ENCODE measurements at regions not wholly inside any gene's neighbourhood (a gene's known extent, or its start where the extent isn't known, plus 50 kb on each side); places are given as distances from the start of the nearest gene placed in this dataset.

DNA sequence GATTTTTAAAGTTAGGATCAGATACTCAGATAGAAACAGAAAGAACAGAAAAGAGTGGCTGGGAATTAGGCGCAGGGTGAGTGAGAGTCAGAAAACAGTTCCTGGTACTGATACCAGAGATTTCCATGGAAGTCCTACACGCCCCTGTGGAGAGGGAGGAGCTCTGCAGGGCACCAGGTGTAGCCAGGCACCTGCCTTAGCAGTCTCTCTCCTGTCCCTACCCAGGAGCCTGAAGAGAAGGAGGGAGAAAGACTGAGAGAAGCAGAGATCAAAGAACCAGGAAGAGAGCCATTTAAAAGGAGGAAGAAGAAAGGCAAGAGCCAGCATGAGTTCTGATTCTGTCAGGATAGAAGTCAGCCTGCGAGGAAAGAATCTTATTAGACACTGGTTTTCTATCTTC lies 65.0 kb downstream of the CBLN1 start:
- H3K4me3 ChIP-seq (ENCODE audit: insufficient read depth, low read depth, low read length) = no peak overlapping the region
- H3K36me3 ChIP-seq (replicated peaks; ENCODE audit: control insufficient read depth, insufficient read depth, low read length) = no peaks in the 10 kb centered on the region
- peaks cover 3% of the 10 kb centered on the region; the same call in 1 of the 2 replicates for H3K27me3 ChIP-seq (ENCODE audit: control insufficient read depth, insufficient read depth, low read length)
- peak; percentile 47 for DNase-seq

DNA sequence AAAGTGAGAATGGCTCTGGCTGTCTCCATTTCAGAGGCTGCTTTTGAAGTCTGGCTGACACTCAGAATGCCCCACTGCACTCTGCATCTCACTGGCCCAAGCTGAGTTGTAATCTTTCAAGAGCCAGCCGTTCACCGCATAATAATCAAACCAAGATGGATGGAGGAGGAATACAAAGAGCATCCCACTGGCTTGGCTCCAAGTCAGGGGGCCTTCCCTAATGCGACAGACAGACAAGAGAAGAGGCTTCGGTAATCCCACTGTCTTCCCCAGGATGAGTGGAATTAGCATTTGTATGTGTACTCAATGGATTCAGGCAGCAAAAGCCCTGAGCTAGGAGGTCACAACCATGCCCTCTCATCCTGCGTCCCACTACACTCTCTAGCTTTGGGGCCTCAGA lies 68.0 kb downstream of the CBLN1 start:
- peak; percentile 74 for DNase-seq
- Histone ChIP-seq H3K4me3 (ENCODE audit: insufficient read depth, low read depth, low read length) (no peak overlapping the region), H3K36me3 (replicated peaks; ENCODE audit: control insufficient read depth, insufficient read depth, low read length) (no peaks in the 10 kb centered on the region), H3K27me3 (ENCODE audit: control insufficient read depth, insufficient read depth, low read length) (peaks cover 3% of the 10 kb centered on the region; the same call in 1 of the 2 replicates)

DNA sequence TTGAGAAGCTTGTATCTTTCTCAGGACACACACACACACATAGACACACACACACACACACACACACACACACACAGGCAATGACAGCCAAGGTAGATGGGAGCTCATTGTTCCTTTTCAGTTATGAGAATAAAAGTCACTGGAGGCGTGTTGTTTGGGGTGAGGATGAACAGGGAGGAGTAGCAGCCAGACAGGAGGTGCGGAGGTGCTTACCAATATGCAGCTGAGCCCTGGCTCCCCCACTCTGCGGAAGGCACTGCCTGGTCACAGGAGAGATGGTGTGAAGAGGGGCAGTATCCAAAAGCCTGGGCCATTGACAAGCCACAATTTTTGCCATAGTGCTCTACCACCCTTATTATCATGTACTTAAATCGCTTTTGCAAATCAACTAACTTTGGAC lies 77.4 kb downstream of the CBLN1 start:
- H3K27me3 ChIP-seq (ENCODE audit: control insufficient read depth, insufficient read depth, low read length) = no peaks in the 10 kb centered on the region
- DNase-seq = no peak
- no peak overlapping the region for H3K4me3 ChIP-seq (ENCODE audit: insufficient read depth, low read depth, low read length)
- no peaks in the 10 kb centered on the region for H3K36me3 ChIP-seq (replicated peaks; ENCODE audit: control insufficient read depth, insufficient read depth, low read length)

DNA sequence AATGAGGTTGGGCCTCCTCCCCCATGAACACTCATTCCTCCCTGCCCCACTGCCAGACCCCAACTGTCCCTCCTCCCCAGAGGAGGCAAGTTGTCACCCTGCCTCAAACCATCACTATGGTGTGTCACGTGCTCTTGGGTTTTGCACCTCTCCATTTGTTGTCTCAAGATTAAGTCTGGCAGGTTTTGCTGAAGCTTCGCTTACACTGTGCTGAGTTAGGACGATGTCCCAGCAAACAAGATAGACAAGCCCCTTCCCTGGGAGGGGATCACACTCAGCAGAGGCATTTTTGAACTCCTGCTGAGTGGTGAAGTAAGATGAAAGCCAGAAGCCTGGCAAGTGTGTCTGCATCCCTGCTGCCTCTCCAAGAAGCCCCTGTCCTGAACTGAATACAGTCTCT lies 78.3 kb downstream of the CBLN1 start:
- no peak for DNase-seq
- no peak overlapping the region for H3K4me3 ChIP-seq (ENCODE audit: insufficient read depth, low read depth, low read length)
- no peaks in the 10 kb centered on the region for H3K27me3 ChIP-seq (ENCODE audit: control insufficient read depth, insufficient read depth, low read length)
- no peaks in the 10 kb centered on the region for H3K36me3 ChIP-seq (replicated peaks; ENCODE audit: control insufficient read depth, insufficient read depth, low read length)

DNA sequence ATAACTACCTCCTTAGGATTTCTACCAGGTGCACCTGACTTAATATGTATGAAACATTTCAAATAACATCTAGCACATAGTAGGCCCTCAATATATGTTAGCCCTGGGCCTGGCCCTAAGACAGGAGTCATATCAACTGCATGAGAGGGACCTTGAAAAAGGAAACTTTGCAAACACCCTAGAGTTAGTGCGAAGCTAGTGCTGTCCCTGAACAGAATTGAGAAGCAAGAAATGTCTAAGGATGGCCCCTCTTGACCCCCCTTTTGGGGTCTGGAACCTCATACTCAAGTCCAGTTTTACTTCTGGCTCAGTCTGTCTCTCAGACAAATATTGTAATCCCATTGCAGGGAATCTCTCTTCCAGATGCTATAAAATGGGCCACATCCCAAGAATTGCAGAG lies 80.5 kb downstream of the CBLN1 start:
- Histone ChIP-seq H3K4me3 (ENCODE audit: insufficient read depth, low read depth, low read length) (no peak overlapping the region), H3K27me3 (ENCODE audit: control insufficient read depth, insufficient read depth, low read length) (peaks cover 1% of the 10 kb centered on the region; the same call in 1 of the 2 replicates), H3K36me3 (replicated peaks; ENCODE audit: control insufficient read depth, insufficient read depth, low read length) (no peaks in the 10 kb centered on the region)
- DNase-seq = no peak

DNA sequence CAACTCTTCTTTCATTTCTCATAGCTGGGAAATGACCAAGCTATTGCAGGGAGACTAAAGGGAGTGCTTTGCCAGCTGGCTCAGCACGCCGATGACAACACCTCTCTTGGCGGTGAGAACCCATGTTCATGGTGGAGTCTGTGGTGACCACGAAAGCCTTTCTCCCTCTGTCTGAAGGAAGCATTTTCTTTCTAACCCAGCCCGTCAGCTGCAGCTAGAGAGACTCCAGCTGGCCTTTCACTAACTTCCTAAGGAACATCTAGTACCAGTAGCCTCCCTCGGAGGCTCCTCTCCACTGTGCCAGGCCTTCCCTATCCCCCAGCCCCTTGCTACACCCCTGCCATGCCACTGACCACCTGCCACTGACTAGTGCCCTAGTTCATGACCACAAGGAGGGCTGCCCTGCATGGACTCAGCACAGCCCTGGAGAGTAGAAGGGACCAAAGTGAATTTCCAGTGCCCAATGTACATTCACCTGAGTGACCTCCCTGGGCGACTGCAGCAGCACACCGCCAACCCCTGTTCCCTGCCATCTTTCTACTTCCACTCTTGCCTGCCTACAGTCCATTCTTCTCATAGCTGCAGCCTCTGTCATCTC lies 81.3 kb downstream of the CBLN1 start:
- DNase-seq = no peak
- no peak overlapping the region for H3K4me3 ChIP-seq (ENCODE audit: insufficient read depth, low read depth, low read length)
- no peaks in the 10 kb centered on the region for H3K36me3 ChIP-seq (replicated peaks; ENCODE audit: control insufficient read depth, insufficient read depth, low read length)
- peaks cover 1% of the 10 kb centered on the region; the same call in 1 of the 2 replicates for H3K27me3 ChIP-seq (ENCODE audit: control insufficient read depth, insufficient read depth, low read length)

DNA sequence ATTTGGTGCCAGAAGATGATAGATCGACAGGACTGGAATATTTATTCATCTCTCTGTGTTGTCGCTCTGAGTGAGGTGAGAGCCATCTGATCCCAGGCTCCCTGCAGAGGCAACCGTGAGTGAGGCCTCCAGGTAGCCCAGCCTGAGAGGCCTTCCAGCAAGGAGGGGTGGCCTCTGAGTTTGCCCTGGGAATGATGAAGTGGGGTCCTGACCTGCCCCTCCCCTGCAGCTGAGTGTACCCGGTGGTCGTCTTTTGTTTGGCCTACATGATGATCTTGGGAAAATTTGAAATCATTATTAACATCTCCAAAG lies 86.4 kb downstream of the CBLN1 start:
- Histone ChIP-seq H3K27me3 (ENCODE audit: control insufficient read depth, insufficient read depth, low read length) (peaks cover 1% of the 10 kb centered on the region; the same call in 1 of the 2 replicates), H3K36me3 (replicated peaks; ENCODE audit: control insufficient read depth, insufficient read depth, low read length) (no peaks in the 10 kb centered on the region), H3K4me3 (ENCODE audit: insufficient read depth, low read depth, low read length) (no peak overlapping the region)
- no peak for DNase-seq

DNA sequence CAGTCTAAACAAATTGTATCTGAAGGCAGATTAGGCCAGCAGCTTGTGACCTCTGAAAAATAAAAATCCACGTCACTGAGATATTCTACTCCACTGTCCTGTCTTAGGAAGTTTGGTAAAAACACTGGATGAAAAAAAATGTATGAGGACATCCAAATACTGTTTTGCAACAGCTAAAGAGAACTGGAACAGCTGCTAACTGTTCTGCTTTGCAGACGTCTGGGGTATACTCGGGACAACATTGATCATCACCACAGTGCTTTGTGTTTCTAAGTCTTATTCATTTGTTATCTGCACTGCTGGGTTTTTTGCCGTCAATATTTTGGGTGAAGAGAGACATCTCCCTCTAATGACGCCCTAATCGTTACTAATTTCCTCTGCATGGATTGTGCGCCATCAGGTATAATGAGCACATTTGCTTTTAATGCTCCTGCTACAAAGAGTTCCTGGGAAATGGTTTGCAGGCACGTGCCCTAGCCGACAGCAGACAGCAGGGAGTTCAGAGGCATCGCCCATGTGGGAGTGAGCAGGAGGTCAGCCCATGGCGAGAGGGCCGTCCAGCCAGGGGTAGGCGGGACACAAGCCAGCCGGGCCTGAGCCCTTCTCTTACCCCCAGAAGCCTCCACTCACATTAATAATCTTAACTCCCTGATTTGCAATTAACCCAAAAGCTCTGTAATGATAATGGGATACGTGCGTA lies 87.0 kb downstream of the CBLN1 start:
- peaks cover 1% of the 10 kb centered on the region; the same call in 1 of the 2 replicates for H3K27me3 ChIP-seq (ENCODE audit: control insufficient read depth, insufficient read depth, low read length)
- H3K4me3 ChIP-seq (ENCODE audit: insufficient read depth, low read depth, low read length) = no peak overlapping the region
- DNase-seq = peak; percentile 31
- no peaks in the 10 kb centered on the region for H3K36me3 ChIP-seq (replicated peaks; ENCODE audit: control insufficient read depth, insufficient read depth, low read length)

DNA sequence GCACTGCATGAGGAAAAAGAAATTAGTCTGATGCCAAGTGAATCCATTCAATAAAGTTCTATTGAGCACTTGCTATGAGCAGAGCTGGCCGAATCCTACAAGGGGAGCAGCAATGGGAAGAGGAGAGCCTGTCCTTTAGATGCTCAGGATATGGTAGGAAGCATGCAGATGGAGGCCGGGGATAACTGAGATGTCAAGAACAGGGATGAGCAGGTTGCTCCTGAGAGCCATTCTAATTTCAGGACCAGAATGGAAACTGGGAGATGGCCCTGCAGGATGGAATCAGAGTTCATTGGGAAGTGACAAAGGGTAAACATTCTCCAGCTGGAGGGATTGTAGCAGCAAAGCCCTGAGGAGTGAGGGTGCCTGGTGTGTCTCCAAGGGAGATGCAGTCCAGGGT lies 88.0 kb downstream of the CBLN1 start:
- DNase-seq = no peak
- H3K4me3 ChIP-seq (ENCODE audit: insufficient read depth, low read depth, low read length) = no peak overlapping the region
- no peaks in the 10 kb centered on the region for H3K36me3 ChIP-seq (replicated peaks; ENCODE audit: control insufficient read depth, insufficient read depth, low read length)
- peaks cover 1% of the 10 kb centered on the region; the same call in 1 of the 2 replicates for H3K27me3 ChIP-seq (ENCODE audit: control insufficient read depth, insufficient read depth, low read length)

DNA sequence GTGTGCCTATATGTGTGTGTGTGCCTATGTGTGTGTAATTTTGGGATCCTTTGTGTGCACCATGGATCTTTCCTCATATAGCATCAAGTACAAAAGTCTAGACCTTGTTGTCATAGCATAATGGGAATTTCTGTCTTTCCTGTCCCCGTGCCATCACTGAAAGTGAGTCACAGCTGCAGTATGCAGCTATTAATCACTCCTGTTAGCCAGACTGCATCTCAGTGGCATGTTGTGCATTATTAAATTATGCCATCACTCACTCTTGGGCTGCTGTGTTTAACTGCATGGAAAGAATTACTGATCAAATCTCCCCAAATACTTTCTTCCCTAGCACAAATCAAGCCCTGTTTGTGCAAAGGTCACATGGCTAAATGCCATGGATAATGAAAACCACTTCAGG lies 92.4 kb downstream of the CBLN1 start:
- no peak overlapping the region for H3K4me3 ChIP-seq (ENCODE audit: insufficient read depth, low read depth, low read length)
- DNase-seq = no peak
- H3K36me3 ChIP-seq (replicated peaks; ENCODE audit: control insufficient read depth, insufficient read depth, low read length) = no peaks in the 10 kb centered on the region
- no peaks in the 10 kb centered on the region for H3K27me3 ChIP-seq (ENCODE audit: control insufficient read depth, insufficient read depth, low read length)

DNA sequence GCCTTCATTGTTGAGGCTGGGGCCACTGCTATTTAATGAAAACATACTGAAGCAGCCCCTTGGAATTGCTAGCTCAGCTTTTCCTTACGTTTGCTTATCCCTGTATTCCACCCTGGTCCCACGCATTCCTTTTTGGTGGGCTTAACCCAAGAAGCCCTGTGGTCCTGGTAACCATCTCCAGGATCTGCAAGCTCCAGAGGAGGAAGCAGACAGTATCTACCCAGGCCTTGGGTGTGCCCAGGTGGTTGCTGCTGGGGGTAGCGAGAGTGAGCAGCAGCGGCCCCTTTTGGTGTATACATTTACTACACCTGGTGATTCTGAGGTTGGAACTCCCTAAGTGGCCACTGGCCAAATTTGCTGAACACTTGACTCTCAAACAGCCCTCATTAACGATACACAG lies 97.7 kb downstream of the CBLN1 start:
- no peak overlapping the region for H3K4me3 ChIP-seq (ENCODE audit: insufficient read depth, low read depth, low read length)
- H3K27me3 ChIP-seq (ENCODE audit: control insufficient read depth, insufficient read depth, low read length) = no peaks in the 10 kb centered on the region
- H3K36me3 ChIP-seq (replicated peaks; ENCODE audit: control insufficient read depth, insufficient read depth, low read length) = no peaks in the 10 kb centered on the region
- DNase-seq = peak; percentile 56

DNA sequence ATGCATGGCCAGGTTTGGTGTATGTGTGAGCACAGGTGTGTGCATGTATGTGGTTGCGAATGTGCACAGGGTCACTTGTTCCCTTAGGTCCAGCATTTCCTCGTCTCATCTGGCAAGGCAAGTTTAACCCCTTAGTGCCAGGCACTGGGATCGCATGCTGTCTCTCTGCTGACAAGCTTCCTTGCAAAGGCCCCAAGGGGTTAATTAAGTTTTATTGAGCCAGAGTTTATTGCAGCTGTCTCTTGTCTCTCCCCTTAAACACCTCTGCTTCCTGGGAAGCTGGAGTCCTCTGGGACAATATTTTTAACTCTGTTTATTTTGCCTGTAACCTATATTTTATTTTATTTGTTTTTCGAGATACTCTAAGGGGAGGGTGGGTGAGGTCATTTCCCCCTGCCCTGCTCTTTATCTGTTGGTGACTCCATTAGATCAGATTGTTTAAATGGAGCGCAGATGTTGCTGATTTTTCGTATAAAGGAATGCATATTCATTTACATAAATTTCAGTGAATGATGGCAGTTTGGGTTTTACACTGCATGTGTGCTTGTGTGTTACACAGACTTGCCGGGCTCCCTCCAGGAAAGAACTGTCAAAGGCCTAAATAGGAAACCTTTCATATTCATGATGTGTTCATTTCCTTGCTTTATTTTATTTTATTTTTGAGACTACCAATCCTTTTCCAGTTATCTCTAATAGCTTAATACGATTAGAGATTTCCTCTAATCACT lies 99.7 kb downstream of the CBLN1 start:
- Histone ChIP-seq H3K36me3 (replicated peaks; ENCODE audit: control insufficient read depth, insufficient read depth, low read length) (no peaks in the 10 kb centered on the region), H3K27me3 (ENCODE audit: control insufficient read depth, insufficient read depth, low read length) (no peaks in the 10 kb centered on the region), H3K4me3 (ENCODE audit: insufficient read depth, low read depth, low read length) (no peak overlapping the region)
- no peak for DNase-seq

DNA sequence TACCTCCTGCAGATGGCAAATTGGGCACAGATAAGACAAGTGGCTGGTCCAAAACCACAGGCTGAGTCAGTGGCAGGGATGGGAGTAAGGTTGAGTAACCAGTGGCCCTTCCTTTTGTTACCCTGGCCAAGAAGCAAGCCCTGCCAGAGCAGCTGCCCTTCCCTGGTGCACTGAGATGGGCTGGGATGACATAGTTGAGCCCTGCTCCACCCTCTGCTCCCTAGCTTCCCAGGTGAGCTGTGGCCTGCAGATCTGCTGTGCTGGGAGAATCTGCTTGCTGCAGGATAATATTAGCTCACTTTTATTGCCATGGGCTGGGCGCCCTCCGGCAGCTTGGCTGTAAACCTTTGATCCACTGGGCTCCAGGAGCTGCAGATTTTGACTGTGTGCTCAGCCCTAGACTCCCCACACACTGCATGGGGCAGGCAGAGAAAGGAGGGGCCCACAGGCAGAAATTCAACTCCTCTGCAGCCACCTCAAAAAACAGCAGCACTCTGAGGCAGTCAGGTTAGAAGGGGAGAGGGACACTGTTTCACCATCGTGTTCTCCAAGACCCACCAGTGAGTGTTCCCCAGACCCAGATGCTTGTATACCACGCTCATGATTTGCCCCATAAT lies 101.8 kb downstream of the CBLN1 start:
- no peak for DNase-seq
- Histone ChIP-seq H3K4me3 (ENCODE audit: insufficient read depth, low read depth, low read length) (no peak overlapping the region), H3K27me3 (ENCODE audit: control insufficient read depth, insufficient read depth, low read length) (no peaks in the 10 kb centered on the region; the same call in 1 of the 2 replicates), H3K36me3 (replicated peaks; ENCODE audit: control insufficient read depth, insufficient read depth, low read length) (no peaks in the 10 kb centered on the region)

DNA sequence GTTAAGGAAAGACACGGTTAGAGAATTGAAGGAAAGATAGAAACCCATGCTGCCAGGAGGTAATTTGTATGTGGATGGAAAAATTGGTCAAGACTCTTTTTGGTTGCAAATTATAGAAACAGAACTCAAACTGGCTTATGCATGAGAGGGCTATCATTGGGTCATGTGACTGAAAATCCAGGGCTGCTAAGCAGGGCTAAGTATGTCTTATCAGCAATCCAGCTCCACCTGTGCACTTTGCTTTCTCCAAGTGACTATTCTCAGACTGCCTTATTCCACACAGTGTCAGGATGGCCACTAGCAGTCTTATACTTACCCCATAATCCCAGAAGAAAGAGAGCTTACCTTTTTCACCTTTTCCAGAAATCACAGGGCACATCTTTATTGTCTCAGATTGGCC lies 113.5 kb downstream of the CBLN1 start:
- DNase-seq = no peak
- Histone ChIP-seq H3K36me3 (replicated peaks; ENCODE audit: control insufficient read depth, insufficient read depth, low read length) (no peaks in the 10 kb centered on the region), H3K27me3 (ENCODE audit: control insufficient read depth, insufficient read depth, low read length) (no peaks in the 10 kb centered on the region; the same call in 1 of the 2 replicates), H3K4me3 (ENCODE audit: insufficient read depth, low read depth, low read length) (no peak overlapping the region)

DNA sequence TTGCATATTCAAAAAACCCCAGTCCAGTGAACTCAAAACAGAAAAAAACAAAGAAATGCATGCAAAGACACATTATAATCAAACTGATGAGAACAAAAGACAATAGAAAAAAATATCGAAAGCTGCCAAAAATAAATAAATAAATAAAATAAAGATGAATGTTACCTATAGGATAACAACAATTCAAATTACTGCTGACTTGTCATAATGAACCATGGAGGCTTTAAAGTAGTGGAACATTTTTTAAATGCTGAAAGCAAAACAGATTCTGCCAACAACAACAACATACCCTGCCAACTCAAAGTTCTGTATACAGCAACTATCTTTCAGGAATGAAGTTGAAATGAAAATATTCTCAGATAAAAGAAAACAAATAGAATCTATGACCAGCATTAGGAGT lies 116.6 kb downstream of the CBLN1 start:
- no peaks in the 10 kb centered on the region for H3K36me3 ChIP-seq (replicated peaks; ENCODE audit: control insufficient read depth, insufficient read depth, low read length)
- H3K4me3 ChIP-seq (ENCODE audit: insufficient read depth, low read depth, low read length) = no peak overlapping the region
- no peak for DNase-seq
- H3K27me3 ChIP-seq (ENCODE audit: control insufficient read depth, insufficient read depth, low read length) = no peaks in the 10 kb centered on the region; the same call in 1 of the 2 replicates

Measured in H7 (cell line).